ENCODE measurements at regions not wholly inside any gene's neighbourhood (a gene's known extent, or its start where the extent isn't known, plus 50 kb on each side); places are given as distances from the start of the nearest gene placed in this dataset.

DNA sequence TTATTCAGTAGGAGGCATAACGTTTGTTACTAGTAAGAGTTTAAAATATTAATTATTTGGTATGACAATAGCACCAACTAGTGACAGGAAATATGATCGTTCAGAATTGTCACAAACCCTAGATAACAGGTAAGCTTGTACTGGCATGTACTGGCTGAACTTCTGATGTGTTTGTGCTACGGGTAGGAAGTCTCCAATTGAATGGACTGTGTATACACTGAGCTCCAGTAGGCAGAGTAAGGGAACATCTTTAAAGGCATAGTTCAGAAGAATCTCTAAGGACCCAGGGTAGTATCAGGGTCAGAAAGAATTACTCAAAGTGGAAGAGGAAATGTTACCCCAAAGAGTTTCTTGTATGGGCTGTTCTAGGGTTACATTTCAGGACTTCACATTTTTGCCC is 230.4 kb downstream of the EDA2R start:
- POLR2A ChIA-PET, result no interaction called here
- ATAC-seq, result no peak
- no peak for DNase-seq
- intact Hi-C loops (cut with micrococcal nuclease), result loop anchor here (10.0 kb wide), 1 partner anchor 204 kb away; no protein-coding TSS in a partner anchor
- Mint-ChIP-seq H3K27me3 (peaks cover 3% of the 10 kb centered on the region), H3K4me3 (no peak overlapping the region), H3K4me1 (ENCODE audit: low read depth) (no peaks in the 10 kb centered on the region), H3K27ac (no peak overlapping the region), H3K36me3 (ENCODE audit: low read depth) (no peaks in the 10 kb centered on the region), H3K9me3 (no peaks in the 10 kb centered on the region)
- TF ChIP-seq, protein P1, sequence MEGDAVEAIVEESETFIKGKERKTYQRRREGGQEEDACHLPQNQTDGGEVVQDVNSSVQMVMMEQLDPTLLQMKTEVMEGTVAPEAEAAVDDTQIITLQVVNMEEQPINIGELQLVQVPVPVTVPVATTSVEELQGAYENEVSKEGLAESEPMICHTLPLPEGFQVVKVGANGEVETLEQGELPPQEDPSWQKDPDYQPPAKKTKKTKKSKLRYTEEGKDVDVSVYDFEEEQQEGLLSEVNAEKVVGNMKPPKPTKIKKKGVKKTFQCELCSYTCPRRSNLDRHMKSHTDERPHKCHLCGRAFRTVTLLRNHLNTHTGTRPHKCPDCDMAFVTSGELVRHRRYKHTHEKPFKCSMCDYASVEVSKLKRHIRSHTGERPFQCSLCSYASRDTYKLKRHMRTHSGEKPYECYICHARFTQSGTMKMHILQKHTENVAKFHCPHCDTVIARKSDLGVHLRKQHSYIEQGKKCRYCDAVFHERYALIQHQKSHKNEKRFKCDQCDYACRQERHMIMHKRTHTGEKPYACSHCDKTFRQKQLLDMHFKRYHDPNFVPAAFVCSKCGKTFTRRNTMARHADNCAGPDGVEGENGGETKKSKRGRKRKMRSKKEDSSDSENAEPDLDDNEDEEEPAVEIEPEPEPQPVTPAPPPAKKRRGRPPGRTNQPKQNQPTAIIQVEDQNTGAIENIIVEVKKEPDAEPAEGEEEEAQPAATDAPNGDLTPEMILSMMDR (IDR thresholded peaks at IDR 0.05), result no peak
- CTCF ChIA-PET, result no interaction called here

DNA sequence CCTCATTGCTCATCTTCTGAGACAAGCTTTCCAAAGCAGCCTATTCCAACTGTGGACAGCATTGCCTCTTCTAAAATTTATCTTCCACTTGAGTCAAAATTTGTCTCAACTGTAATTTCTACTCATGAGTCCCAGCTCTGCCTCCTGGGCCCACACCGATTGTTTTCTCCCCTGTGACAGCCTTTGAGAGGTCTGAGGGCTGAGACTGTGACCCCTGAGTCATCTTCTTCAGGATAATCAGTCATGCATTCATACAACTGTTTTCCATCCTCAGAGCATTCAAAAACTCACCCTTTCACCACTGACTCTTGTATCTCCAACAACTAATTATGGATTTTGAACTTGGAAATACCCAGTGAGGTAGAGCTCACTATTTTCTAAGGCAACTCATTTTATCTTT is 228.1 kb downstream of the EDA2R start:
- DNase-seq, result no peak
- Mint-ChIP-seq H3K4me3 (no peak overlapping the region), H3K27me3 (peaks cover 3% of the 10 kb centered on the region), H3K36me3 (ENCODE audit: low read depth) (no peaks in the 10 kb centered on the region), H3K27ac (no peak overlapping the region), H3K9me3 (no peaks in the 10 kb centered on the region), H3K4me1 (ENCODE audit: low read depth) (no peaks in the 10 kb centered on the region)
- ATAC-seq, result no peak
- CTCF ChIA-PET, result interaction anchor here (1.1 kb wide), 1 partner anchor 208 kb away, joined by 4 read pairs; no protein-coding TSS in a partner anchor
- POLR2A ChIA-PET, result no interaction called here
- TF ChIP-seq, protein P1 (IDR thresholded peaks at IDR 0.05), result no peak
- intact Hi-C loops (cut with micrococcal nuclease), result no loop called here
